ENCODE measurements at regions not wholly inside any gene's neighbourhood (a gene's known extent, or its start where the extent isn't known, plus 50 kb on each side); places are given as distances from the start of the nearest gene placed in this dataset.
"Not testable (repeated sequence)": the region's sequence is repeated elsewhere in the genome, so short reads cannot be mapped to it uniquely, and the experiment has no call there.

DNA sequence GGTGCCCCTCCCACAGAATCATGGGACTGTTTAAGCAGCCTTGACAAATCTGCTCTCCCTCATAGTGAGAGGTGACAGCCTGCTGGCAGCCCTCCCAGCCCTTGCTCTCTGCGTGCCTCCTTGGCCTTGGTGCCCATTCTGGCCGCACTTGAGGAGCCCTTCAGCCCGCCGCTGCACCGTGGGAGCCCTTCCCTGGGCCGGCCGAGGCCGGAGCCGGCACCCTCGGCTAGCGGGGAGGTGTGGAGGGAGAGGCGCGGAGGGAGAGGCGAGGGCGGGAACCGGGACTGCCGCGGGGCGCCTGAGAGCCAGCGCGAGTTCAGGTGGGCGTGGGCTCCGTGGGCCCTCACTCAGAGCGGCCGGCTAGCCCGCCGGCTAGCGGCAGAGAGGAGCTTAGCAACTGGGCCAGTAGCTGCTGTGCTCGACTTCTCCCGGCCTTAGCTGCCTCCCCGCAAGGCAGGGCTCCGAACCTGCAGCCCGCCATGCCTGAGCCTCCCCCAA lies 125.9 kb upstream of the MYO10 start:
- TF ChIP-seq CTCF (IDR thresholded peaks at IDR 0.05): no peak
- H3K36me3 ChIP-seq: no peaks in the 10 kb centered on the region
- peak in 1 of 2 donors; percentile 33 for ATAC-seq
- intact Hi-C loops (cut with DNase I): no loop called here
- DNase-seq: no peak
- H3K9me3 ChIP-seq: no peaks in the 10 kb centered on the region
- H3K4me1 ChIP-seq: peaks cover 6% of the 10 kb centered on the region
- H3K4me3 ChIP-seq: no peak overlapping the region
- H3K27ac ChIP-seq: no peak overlapping the region
- H3K27me3 ChIP-seq (ENCODE audit: low read depth): no peaks in the 10 kb centered on the region

DNA sequence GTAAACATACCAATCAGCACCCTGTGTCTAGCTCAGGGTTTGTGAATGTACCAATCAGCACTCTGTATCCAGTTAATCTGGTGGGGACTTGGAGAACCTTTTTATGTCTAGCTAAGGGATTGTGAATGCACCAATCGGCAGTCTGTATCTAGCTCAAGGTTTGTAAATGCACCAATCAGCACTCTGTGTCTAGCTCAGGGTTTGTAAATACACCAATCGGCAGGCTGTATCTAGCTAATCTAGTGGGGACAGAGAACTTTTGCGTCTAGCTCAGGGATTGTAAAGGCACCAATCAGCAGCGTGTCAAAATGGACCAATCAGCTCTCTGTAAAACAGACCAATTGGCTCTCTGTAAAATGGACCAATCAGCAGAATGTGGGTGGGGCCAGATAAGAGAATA lies 126.7 kb upstream of the MYO10 start:
- H3K36me3 ChIP-seq; H3K4me1 ChIP-seq; H3K4me3 ChIP-seq; H3K9me3 ChIP-seq; H3K27me3 ChIP-seq (ENCODE audit: low read depth); ATAC-seq; intact Hi-C loops (cut with DNase I); DNase-seq; H3K27ac ChIP-seq: not testable (repeated sequence)

DNA sequence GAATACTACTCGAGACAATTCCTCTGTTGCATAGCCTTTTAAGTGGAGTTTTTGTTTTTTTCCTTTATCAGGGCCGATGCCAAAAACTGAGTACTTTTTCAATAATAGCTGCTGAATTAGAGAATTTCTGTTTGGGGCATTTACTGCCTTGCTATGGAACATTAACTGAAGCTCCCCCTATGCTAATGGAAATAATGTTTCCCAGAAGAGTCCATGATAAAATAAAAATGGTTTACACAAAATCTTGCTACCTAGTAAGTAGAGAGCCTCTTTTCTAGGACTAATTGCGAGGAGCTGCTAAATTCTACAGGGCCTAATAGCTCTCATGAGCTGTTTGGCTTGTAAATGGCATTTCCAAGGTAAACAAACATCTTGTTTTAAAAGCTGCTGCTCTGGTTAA lies 128.2 kb upstream of the MYO10 start:
- no peaks in the 10 kb centered on the region for H3K9me3 ChIP-seq
- no peaks in the 10 kb centered on the region for H3K36me3 ChIP-seq
- no peaks in the 10 kb centered on the region for H3K4me1 ChIP-seq
- TF ChIP-seq CTCF (IDR thresholded peaks at IDR 0.05): no peak
- H3K4me3 ChIP-seq: no peak overlapping the region
- no peaks in the 10 kb centered on the region for H3K27me3 ChIP-seq (ENCODE audit: low read depth)
- ATAC-seq (no peak), DNase-seq (no peak)
- H3K27ac ChIP-seq: no peak overlapping the region
- intact Hi-C loops (cut with DNase I): no loop called here

DNA sequence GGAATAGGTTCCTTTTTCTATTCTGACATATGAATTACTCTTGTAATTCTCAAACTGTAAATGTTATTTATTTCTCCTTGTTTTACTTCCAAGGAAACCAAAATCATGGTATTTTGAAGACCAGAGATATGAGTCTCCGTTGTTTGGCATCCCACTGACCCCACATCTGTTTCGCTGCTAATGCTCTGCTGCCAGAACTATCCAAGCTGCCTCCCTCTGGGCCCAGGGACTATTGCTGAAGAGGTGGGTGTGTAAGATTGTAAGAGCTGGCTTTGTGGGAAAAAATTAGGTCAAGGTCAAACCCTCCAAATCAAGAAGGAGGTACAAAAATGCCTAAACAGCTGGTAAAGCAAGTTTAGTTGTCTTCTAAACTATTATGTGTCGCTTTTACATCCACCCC lies 129.4 kb upstream of the MYO10 start:
- no peak for ATAC-seq
- H3K27ac ChIP-seq: no peak overlapping the region
- no peak overlapping the region for H3K4me3 ChIP-seq
- H3K9me3 ChIP-seq: no peaks in the 10 kb centered on the region
- no peaks in the 10 kb centered on the region for H3K36me3 ChIP-seq
- intact Hi-C loops (cut with DNase I): no loop called here
- H3K27me3 ChIP-seq (ENCODE audit: low read depth): no peaks in the 10 kb centered on the region
- DNase-seq: no peak
- no peaks in the 10 kb centered on the region for H3K4me1 ChIP-seq
- TF ChIP-seq CTCF (IDR thresholded peaks at IDR 0.05): no peak

- not testable (repeated sequence) for H3K4me3 ChIP-seq
These were observed 129.9 kb upstream of the MYO10 start for GRCh38 chr5:17066026-17066425.

DNA sequence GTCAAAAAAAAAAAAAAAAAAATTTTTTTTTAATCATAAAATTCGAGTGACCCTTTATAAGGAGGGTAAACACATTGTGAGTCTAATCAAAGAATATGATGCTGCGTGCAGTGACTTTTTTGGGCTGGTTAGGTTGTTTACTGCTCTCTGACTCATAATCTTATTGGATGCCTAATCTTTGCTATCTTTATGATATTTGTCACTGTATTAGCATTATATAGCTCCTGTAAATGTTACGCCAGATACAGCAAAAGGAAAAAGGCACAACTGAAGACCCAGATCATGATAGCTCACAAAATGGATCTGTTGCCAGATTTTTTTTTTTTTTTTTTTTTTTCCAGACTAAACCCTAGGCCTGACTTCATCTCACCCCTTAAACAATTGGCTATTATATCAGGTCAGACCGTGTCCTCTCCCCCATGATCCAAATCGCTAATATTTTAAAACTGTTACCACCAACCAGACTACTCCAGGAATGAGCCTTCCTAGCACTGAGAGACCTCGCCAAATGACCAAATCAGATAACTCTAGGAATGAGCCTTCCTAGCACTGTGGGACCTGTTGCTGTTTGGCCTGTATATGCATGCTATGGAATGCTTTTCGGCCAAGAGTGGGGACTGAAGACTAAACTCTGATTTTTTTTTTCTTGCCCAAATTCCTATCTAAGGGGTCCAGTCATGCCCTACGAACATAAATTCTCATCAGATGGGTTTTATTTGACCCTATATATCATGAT lies 131.7 kb upstream of the MYO10 start:
- DNase-seq (no peak), ATAC-seq (no peak)
- Histone ChIP-seq H3K9me3 (no peaks in the 10 kb centered on the region), H3K36me3 (no peaks in the 10 kb centered on the region), H3K27me3 (ENCODE audit: low read depth) (no peaks in the 10 kb centered on the region), H3K27ac (no peak overlapping the region), H3K4me1 (no peaks in the 10 kb centered on the region), H3K4me3 (no peak overlapping the region)
- intact Hi-C loops (cut with DNase I): no loop called here
- no peak for TF ChIP-seq CTCF (IDR thresholded peaks at IDR 0.05)

More at GRCh38 chr5:17066026-17066425, 129.9 kb upstream of the MYO10 start:
- H3K4me1 ChIP-seq; H3K36me3 ChIP-seq; ATAC-seq; H3K27me3 ChIP-seq (ENCODE audit: low read depth); H3K9me3 ChIP-seq; intact Hi-C loops (cut with DNase I); DNase-seq; H3K27ac ChIP-seq: not testable (repeated sequence)
